BE2C (cell line): ENCODE measurements at regions not wholly inside any gene's neighbourhood (a gene's known extent, or its start where the extent isn't known, plus 50 kb on each side); places are given as distances from the start of the nearest gene placed in this dataset.

Experiments used
- DNase-seq: peaks from one replicate; pipeline ENCODE4 v3.0.0-alpha.2; 2020
- H3K27me3 ChIP-seq: fragments of 250-450 bp; sonication (Bioruptor Pico); 2 replicates; pipeline ENCODE4 v1.5.1; 2020; ENCODE audit warnings: mild to moderate bottlenecking
- H3K36me3 ChIP-seq: fragments of 250-450 bp; sonication (Bioruptor Pico); 2 replicates; pipeline ENCODE4 v1.5.1; 2020; ENCODE audit warnings: mild to moderate bottlenecking
- H3K4me1 ChIP-seq: fragments of 250-450 bp; sonication (Bioruptor Pico); 2 replicates; pipeline ENCODE4 v1.5.1; 2020
- H3K4me3 ChIP-seq: 2 replicates; pipeline ENCODE4 v1.5.1; 2011; ENCODE audit warnings: low read depth, low read length
- H3K9me3 ChIP-seq: fragments of 250-450 bp; sonication (Bioruptor Pico); 2 replicates; pipeline ENCODE4 v1.5.1; 2020
- CTCF ChIP-seq: IDR thresholded peaks from 2 replicates; pipeline ENCODE4 v1.5.1; 2012; ENCODE audit warnings: mild to moderate bottlenecking, low read depth, low read length

DNA sequence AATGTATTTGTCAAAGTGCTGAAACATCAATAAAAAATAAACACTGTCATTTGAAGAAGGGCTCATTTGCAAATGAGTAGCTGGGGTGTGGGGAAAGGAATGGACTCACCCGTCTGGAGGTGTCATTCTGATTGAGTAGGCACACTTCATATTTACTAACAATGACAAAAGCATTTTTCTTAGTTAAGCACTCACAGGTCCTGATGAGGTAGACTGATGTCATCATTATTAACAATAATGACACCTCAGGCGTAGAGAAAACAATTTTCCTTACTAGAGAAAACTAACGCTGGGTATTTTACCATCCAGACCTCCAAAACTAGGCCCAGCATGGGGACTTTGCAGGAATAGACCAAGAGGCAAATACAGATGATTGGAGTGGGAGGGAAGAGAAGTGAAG is 76.0 kb downstream of the UNC5CL start:
- TF ChIP-seq CTCF = no peak
- Histone ChIP-seq H3K9me3 (no peaks in the 10 kb centered on the region), H3K27me3 (no peaks in the 10 kb centered on the region), H3K36me3 (no peaks in the 10 kb centered on the region), H3K4me3 (no peak overlapping the region), H3K4me1 (no peaks in the 10 kb centered on the region)
- DNase-seq = no peak

DNA sequence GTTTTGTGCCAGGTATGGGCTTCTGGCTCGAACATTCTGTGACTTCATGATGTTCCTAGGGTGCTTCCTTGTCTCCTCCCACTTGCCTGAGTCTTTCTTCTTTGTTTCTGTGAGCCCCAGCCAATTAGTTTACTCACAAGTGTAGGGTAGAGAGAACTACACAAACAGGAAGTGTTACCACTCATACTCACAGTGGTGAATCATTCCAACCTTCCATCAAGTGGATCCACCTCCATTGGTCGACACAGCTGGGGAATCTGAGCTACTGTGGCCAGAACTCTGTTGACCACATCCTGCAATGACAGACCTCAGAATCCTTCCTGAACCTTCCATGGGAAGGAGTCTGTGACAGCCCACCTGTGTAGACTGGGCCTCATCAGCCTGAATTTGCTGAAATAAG is 76.8 kb downstream of the UNC5CL start:
- Histone ChIP-seq H3K27me3 (no peaks in the 10 kb centered on the region), H3K9me3 (no peaks in the 10 kb centered on the region), H3K36me3 (no peaks in the 10 kb centered on the region), H3K4me1 (no peaks in the 10 kb centered on the region), H3K4me3 (no peak overlapping the region)
- DNase-seq = no peak
- no peak for TF ChIP-seq CTCF

DNA sequence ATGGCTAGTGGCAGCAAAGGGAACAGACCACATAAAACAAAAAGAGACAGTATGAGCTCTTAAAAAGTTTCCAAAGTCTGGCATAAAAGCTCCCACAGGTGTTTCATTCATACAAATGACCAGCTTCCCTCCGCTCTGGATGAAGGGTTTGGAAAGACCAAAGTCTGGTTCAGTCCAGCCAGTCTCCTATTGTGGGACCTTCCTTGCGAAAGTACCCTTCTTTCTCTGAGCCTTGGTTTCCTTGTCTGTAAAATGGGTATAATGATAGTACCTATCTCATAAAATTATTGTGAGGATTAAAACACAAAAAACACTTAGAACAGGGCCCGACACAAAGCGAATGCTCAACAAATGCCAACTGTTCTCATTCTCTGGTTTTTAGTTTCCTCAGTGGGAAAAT is 77.2 kb downstream of the UNC5CL start:
- H3K9me3 ChIP-seq = no peaks in the 10 kb centered on the region
- H3K4me1 ChIP-seq = no peaks in the 10 kb centered on the region
- H3K36me3 ChIP-seq = no peaks in the 10 kb centered on the region
- no peak for DNase-seq
- H3K4me3 ChIP-seq = no peak overlapping the region
- TF ChIP-seq CTCF = no peak
- no peaks in the 10 kb centered on the region for H3K27me3 ChIP-seq

GRCh38 chr6:40960742-40961430 is 78.1 kb downstream of the UNC5CL start:
- no peaks in the 10 kb centered on the region for H3K4me1 ChIP-seq

DNA sequence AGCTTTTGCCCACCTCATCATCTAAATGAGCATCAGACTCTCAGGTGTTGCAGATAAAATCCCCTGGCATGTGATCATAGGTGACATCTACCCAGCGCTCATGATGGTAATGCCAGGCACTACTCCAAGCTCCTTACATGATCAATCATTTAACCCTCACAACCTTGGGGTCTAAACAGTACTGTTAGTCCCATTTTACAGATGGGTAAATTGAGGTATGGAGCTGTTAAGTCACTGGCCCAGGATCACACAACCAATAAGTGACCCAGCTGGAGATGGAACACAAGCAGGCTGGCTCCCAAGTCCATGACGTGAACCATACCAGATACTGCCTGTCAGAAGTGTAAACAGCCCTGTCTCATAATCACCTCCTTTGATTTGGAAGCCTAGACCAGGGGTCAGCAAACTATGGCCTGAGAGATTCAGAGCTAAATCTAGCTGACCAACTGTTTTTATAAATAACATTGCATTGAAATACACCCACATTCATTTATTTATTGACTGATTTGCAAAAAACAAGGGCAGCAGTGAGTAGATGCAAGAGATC is 79.2 kb downstream of the UNC5CL start:
- H3K27me3 ChIP-seq = no peaks in the 10 kb centered on the region
- no peaks in the 10 kb centered on the region for H3K4me1 ChIP-seq
- no peaks in the 10 kb centered on the region for H3K9me3 ChIP-seq
- no peak overlapping the region for H3K4me3 ChIP-seq
- H3K36me3 ChIP-seq = no peaks in the 10 kb centered on the region
- no peak for DNase-seq
- TF ChIP-seq CTCF = no peak

More at GRCh38 chr6:40960742-40961430, 78.1 kb downstream of the UNC5CL start:
- TF ChIP-seq CTCF = no peak
- no peaks in the 10 kb centered on the region for H3K27me3 ChIP-seq
- DNase-seq = no peak
- H3K4me3 ChIP-seq = no peak overlapping the region
- no peaks in the 10 kb centered on the region for H3K36me3 ChIP-seq
- H3K9me3 ChIP-seq = no peaks in the 10 kb centered on the region

DNA sequence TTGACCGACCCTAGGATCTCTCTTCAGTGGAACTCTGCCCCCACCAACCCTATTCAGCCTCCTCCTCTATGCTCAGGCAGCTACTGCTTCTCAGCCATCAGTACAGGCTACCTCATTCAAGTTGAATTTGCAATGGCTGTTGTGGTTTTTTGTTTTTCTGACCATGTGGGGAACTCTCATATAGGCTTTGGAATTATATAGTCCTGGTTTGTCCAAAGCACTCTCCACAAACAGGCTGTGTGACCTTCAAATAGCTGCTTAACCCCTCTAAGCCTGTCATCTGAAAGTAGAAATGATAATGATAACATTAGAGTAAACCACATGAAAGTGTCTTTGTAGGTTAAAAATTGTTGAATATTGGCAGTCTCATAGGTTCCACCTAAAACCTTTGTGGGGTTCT is 80.3 kb downstream of the UNC5CL start:
- no peak for DNase-seq
- H3K27me3 ChIP-seq = no peaks in the 10 kb centered on the region
- H3K9me3 ChIP-seq = no peaks in the 10 kb centered on the region
- no peak for TF ChIP-seq CTCF
- no peaks in the 10 kb centered on the region for H3K4me1 ChIP-seq
- H3K36me3 ChIP-seq = no peaks in the 10 kb centered on the region
- no peak overlapping the region for H3K4me3 ChIP-seq
